ENCODE measurements at regions not wholly inside any gene's neighbourhood (a gene's known extent, or its start where the extent isn't known, plus 50 kb on each side); places are given as distances from the start of the nearest gene placed in this dataset.

DNA sequence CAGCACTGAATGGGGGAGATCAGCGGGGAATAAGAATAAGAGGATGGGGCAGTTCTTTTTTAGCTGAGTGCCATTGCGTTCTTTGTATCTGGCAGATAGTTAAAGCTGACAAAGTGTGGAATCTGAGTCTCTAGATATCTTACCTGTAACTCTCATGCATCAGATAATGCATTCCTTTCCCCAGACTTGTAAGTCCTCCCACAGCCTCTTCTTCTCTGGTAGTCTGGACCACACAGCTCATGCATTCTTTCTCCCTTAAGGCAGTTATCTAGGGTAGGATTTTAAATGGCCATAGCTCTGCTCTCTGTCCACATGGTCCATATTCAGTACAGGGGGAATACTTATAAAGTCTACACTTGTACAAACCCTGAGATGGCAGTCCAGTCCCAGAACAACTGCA, 54.0 kb upstream of the FGF10 start:
- TF ChIP-seq POLR2A (IDR thresholded peaks at IDR 0.05), result no peak
- no peak for TF ChIP-seq CTCF (IDR thresholded peaks at IDR 0.05)
- TF ChIP-seq POLR2AphosphoS5 (IDR thresholded peaks at IDR 0.05), result no peak
- TF ChIP-seq EP300 (IDR thresholded peaks at IDR 0.05; ENCODE audit: low read depth), result no peak
